HEK293 (cell line): ENCODE measurements at regions not wholly inside any gene's neighbourhood (a gene's known extent, or its start where the extent isn't known, plus 50 kb on each side); places are given as distances from the start of the nearest gene placed in this dataset.

ENCODE experiments used
- CTCF ChIA-PET: fragments of 350-600 bp; formaldehyde crosslinking; extraction: SDS; loops from one replicate; lab custom pipeline; 2021; ENCODE audit warnings: antibody characterized with exemption; lab: Yijun Ruan, JAX
- POLR2A ChIA-PET: fragments of 300-600 bp; formaldehyde crosslinking; extraction: SDS; loops from one replicate; lab custom pipeline; 2020; ENCODE audit warnings: antibody characterized with exemption, inconsistent platforms; lab: Yijun Ruan, JAX
- H3K27ac ChIP-seq: fragments of 200-500 bp; sonication (Bioruptor generic); 2 replicates; pipeline ENCODE4 v1.5.1; 2014; ENCODE audit warnings: low read depth, low read length, control low read depth, inconsistent platforms; ENCODE audit errors: extremely low read depth
- H3K36me3 ChIP-seq, 2 experiments: fragments of 200-500 bp in 1 of 2; sonication (Bioruptor generic) in 1 of 2; 1 replicate in 1 of 2; 2 replicates in 1 of 2; pipeline ENCODE4 v1.5.1; 2014 to 2017; ENCODE audit warnings: inconsistent platforms in 2 of 2, low read length in 2 of 2; ENCODE audit not compliant: control insufficient read depth in 2 of 2, insufficient read depth in 1 of 2
- H3K4me1 ChIP-seq: fragments of 200-500 bp; sonication (Bioruptor generic); 2 replicates; pipeline ENCODE4 v1.5.1; 2014; ENCODE audit warnings: mild to moderate bottlenecking, low read length, inconsistent platforms; ENCODE audit not compliant: control insufficient read depth, insufficient read depth
- H3K4me3 ChIP-seq: 2 replicates; pipeline ENCODE4 v1.5.1; 2011; ENCODE audit warnings: low read depth, mild to moderate bottlenecking, control low read depth, low read length, moderate library complexity
- H3K9me3 ChIP-seq: fragments of 200-500 bp; sonication (Bioruptor generic); 2 replicates; pipeline ENCODE4 v1.5.1; 2014; ENCODE audit warnings: low read depth, low read length, inconsistent platforms; ENCODE audit not compliant: control insufficient read depth, insufficient read depth
- ATF2 ChIP-seq: fragments of 450-650 bp; formaldehyde crosslinking; IDR thresholded peaks from 2 replicates; pipeline ENCODE4 v1.5.1; 2016; ENCODE audit warnings: missing biosample characterization, missing genetic modification characterization, low read depth
- MEIS1 ChIP-seq: sonication (generic); formaldehyde crosslinking; IDR thresholded peaks from 2 replicates; pipeline ENCODE4 v1.8.1; 2022; ENCODE audit warnings: missing genetic modification reagents, mild to moderate bottlenecking, borderline replicate concordance
- PATZ1 ChIP-seq: fragments of 450-650 bp; formaldehyde crosslinking; IDR thresholded peaks from 2 replicates; pipeline ENCODE4 v1.5.1; 2016; ENCODE audit warnings: missing biosample characterization, missing genetic modification characterization
- PRDM2 ChIP-seq: fragments of 450-650 bp; formaldehyde crosslinking; IDR thresholded peaks from 2 replicates; pipeline ENCODE4 v1.5.1; 2016; ENCODE audit warnings: missing biosample characterization, missing genetic modification characterization, borderline replicate concordance
- ZBTB10 ChIP-seq: fragments of 450-650 bp; formaldehyde crosslinking; IDR thresholded peaks from 2 replicates; pipeline ENCODE4 v1.5.1; 2016; ENCODE audit warnings: missing biosample characterization, missing genetic modification characterization
- ZBTB21 ChIP-seq: fragments of 450-650 bp; formaldehyde crosslinking; IDR thresholded peaks from 2 replicates; pipeline ENCODE4 v1.5.1; 2017; ENCODE audit warnings: missing biosample characterization, missing genetic modification characterization
- ZNF48 ChIP-seq: fragments of 450-650 bp; formaldehyde crosslinking; IDR thresholded peaks from 2 replicates; pipeline ENCODE4 v1.5.1; 2016; ENCODE audit warnings: missing biosample characterization, missing genetic modification characterization
- ZNF529 ChIP-seq: fragments of 450-650 bp; formaldehyde crosslinking; IDR thresholded peaks from 2 replicates; pipeline ENCODE4 v1.5.1; 2017; ENCODE audit warnings: missing genetic modification characterization, missing biosample characterization; ENCODE audit not compliant: insufficient replicate concordance
- ZNF530 ChIP-seq: fragments of 450-650 bp; formaldehyde crosslinking; IDR thresholded peaks from 2 replicates; pipeline ENCODE4 v1.5.1; 2016; ENCODE audit warnings: low read depth, missing biosample characterization, missing genetic modification characterization
- ZNF600 ChIP-seq: fragments of 450-650 bp; formaldehyde crosslinking; IDR thresholded peaks from 2 replicates; pipeline ENCODE4 v1.5.1; 2016; ENCODE audit warnings: missing biosample characterization, missing genetic modification characterization
- ZNF623 ChIP-seq: fragments of 450-650 bp; formaldehyde crosslinking; IDR thresholded peaks from 2 replicates; pipeline ENCODE4 v1.5.1; 2016; ENCODE audit warnings: missing biosample characterization, missing genetic modification characterization
- ZNF629 ChIP-seq: fragments of 450-650 bp; formaldehyde crosslinking; IDR thresholded peaks from 2 replicates; pipeline ENCODE4 v1.5.1; 2017; ENCODE audit warnings: missing biosample characterization, missing genetic modification characterization
- ZNF704 ChIP-seq: fragments of 450-650 bp; formaldehyde crosslinking; IDR thresholded peaks from 2 replicates; pipeline ENCODE4 v1.5.1; 2016; ENCODE audit warnings: missing biosample characterization, missing genetic modification characterization
- ZNF791 ChIP-seq: fragments of 450-650 bp; formaldehyde crosslinking; IDR thresholded peaks from 2 replicates; pipeline ENCODE4 v1.5.1; 2016; ENCODE audit warnings: missing biosample characterization, missing genetic modification characterization
- TF ChIP-seq, protein P1 (sequence below): fragments of 450-650 bp; formaldehyde crosslinking; IDR thresholded peaks from 2 replicates; pipeline ENCODE4 v1.5.1; 2016; ENCODE audit warnings: missing biosample characterization, missing genetic modification characterization
- TF ChIP-seq, protein P2 (sequence below): fragments of 450-650 bp; formaldehyde crosslinking; IDR thresholded peaks from 2 replicates; pipeline ENCODE4 v1.5.1; 2016; ENCODE audit warnings: missing biosample characterization, missing genetic modification characterization
- TF ChIP-seq, protein P3 (sequence below): fragments of 450-650 bp; formaldehyde crosslinking; IDR thresholded peaks from 2 replicates; pipeline ENCODE4 v1.5.1; 2016; ENCODE audit warnings: missing biosample characterization, missing genetic modification characterization

GRCh38 chr2:41000374-41000773, 548.5 kb upstream of the SLC8A1 start (continued):
- no peak for TF ChIP-seq ATF2
- TF ChIP-seq ZNF529: no peak
- TF ChIP-seq ZNF704 (tag by site-specific recombination): no peak
- no peak for TF ChIP-seq PRDM2 (tag by site-specific recombination)

- H3K36me3 ChIP-seq: no peaks in the 10 kb centered on the region
- H3K9me3 ChIP-seq: no peaks in the 10 kb centered on the region
- H3K4me3 ChIP-seq: no peak overlapping the region
- no peaks in the 10 kb centered on the region for H3K4me1 ChIP-seq
- POLR2A ChIA-PET: no interaction called here
- H3K27ac ChIP-seq: no peak overlapping the region
- CTCF ChIA-PET: no interaction called here
- TF ChIP-seq, protein P1, sequence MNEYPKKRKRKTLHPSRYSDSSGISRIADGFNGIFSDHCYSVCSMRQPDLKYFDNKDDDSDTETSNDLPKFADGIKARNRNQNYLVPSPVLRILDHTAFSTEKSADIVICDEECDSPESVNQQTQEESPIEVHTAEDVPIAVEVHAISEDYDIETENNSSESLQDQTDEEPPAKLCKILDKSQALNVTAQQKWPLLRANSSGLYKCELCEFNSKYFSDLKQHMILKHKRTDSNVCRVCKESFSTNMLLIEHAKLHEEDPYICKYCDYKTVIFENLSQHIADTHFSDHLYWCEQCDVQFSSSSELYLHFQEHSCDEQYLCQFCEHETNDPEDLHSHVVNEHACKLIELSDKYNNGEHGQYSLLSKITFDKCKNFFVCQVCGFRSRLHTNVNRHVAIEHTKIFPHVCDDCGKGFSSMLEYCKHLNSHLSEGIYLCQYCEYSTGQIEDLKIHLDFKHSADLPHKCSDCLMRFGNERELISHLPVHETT (tag by site-specific recombination): no peak
- TF ChIP-seq, protein P2, sequence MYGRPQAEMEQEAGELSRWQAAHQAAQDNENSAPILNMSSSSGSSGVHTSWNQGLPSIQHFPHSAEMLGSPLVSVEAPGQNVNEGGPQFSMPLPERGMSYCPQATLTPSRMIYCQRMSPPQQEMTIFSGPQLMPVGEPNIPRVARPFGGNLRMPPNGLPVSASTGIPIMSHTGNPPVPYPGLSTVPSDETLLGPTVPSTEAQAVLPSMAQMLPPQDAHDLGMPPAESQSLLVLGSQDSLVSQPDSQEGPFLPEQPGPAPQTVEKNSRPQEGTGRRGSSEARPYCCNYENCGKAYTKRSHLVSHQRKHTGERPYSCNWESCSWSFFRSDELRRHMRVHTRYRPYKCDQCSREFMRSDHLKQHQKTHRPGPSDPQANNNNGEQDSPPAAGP: no peak
- TF ChIP-seq, protein P3, sequence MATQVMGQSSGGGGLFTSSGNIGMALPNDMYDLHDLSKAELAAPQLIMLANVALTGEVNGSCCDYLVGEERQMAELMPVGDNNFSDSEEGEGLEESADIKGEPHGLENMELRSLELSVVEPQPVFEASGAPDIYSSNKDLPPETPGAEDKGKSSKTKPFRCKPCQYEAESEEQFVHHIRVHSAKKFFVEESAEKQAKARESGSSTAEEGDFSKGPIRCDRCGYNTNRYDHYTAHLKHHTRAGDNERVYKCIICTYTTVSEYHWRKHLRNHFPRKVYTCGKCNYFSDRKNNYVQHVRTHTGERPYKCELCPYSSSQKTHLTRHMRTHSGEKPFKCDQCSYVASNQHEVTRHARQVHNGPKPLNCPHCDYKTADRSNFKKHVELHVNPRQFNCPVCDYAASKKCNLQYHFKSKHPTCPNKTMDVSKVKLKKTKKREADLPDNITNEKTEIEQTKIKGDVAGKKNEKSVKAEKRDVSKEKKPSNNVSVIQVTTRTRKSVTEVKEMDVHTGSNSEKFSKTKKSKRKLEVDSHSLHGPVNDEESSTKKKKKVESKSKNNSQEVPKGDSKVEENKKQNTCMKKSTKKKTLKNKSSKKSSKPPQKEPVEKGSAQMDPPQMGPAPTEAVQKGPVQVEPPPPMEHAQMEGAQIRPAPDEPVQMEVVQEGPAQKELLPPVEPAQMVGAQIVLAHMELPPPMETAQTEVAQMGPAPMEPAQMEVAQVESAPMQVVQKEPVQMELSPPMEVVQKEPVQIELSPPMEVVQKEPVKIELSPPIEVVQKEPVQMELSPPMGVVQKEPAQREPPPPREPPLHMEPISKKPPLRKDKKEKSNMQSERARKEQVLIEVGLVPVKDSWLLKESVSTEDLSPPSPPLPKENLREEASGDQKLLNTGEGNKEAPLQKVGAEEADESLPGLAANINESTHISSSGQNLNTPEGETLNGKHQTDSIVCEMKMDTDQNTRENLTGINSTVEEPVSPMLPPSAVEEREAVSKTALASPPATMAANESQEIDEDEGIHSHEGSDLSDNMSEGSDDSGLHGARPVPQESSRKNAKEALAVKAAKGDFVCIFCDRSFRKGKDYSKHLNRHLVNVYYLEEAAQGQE (tag by site-specific recombination): no peak
- no peak for TF ChIP-seq ZBTB10
- TF ChIP-seq ZNF791: no peak
- no peak for TF ChIP-seq ZNF629 (tag by site-specific recombination)
- no peak for TF ChIP-seq ZNF600 (tag by site-specific recombination)
- no peak for TF ChIP-seq ZNF48
- TF ChIP-seq PATZ1: no peak
- TF ChIP-seq ZNF530 (tag by site-specific recombination): no peak
- no peak for TF ChIP-seq ZBTB21 (tag by site-specific recombination)
- TF ChIP-seq MEIS1 (CRISPR knock-in tag): no peak
- TF ChIP-seq ZNF623 (tag by site-specific recombination): no peak
Observed at GRCh38 chr2:41000906-41001305, 549.0 kb upstream of the SLC8A1 start.
